ENCODE measurements at regions not wholly inside any gene's neighbourhood (a gene's known extent, or its start where the extent isn't known, plus 50 kb on each side); places are given as distances from the start of the nearest gene placed in this dataset.
"Not testable (repeated sequence)": the region's sequence is repeated elsewhere in the genome, so short reads cannot be mapped to it uniquely, and the experiment has no call there.

DNA sequence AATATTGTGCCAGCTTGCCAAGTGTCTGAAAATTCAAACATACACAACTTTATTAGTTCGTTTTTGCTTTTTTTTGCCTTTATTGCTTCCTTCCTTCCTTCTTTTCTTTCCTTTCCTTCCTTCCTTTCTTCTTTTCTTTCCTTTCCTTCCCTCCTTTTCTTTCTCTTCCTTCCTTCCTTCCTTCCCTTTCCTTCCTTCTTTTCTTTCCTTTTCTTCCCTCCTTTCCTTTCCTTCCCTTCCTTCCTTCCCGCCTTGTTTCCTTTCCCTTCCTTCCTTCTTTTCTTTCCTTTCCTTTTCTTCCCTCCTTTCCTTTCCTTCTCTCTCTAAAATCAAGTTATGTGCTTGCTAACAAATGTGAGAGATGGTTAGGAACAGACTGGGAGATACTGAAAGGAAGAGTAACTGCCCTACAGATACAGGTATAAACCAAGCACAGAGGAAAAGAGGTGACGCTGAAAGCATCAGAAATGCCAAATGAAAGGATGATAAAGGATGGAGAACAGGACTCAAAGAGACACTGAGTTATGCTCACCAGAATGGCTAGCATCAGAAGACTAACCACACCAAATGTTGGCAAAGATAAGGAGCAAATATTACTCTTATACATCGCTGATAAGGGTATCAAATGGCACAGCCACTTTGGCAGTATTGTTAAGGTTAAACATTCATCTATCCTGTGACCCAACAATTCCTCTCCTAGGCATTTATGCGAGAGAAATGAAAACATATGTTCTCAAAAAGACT lies 151.6 kb downstream of the MREG start:
- Histone ChIP-seq H3K36me3 (ENCODE audit: insufficient read depth, low read length) (no peaks in the 10 kb centered on the region), H3K27ac (ENCODE audit: low read length) (no peak overlapping the region), H3K4me2 (ENCODE audit: low read length) (no peak overlapping the region), H3K4me3 (ENCODE audit: low read length) (no peak overlapping the region), H3K9ac (ENCODE audit: low read length) (no peak overlapping the region), H3K79me2 (replicated peaks; ENCODE audit: insufficient read depth, low read length) (no peaks in the 10 kb centered on the region), H3F3A (ENCODE audit: insufficient read depth, low read length, poor library complexity, severe bottlenecking) (no peaks in the 10 kb centered on the region), H3K27me3 (ENCODE audit: insufficient read depth, low read depth, low read length) (no peaks in the 10 kb centered on the region), H4K20me1 (ENCODE audit: insufficient read depth) (no peaks in the 10 kb centered on the region), H3K9me2 (ENCODE audit: insufficient read depth, low read length) (no peaks in the 10 kb centered on the region), H3K9me3 (ENCODE audit: low read length) (no peaks in the 10 kb centered on the region), H2AFZ (ENCODE audit: low read depth, low read length) (no peak overlapping the region)
- TF ChIP-seq RAD21 (conservative IDR thresholded peaks at IDR 0.05) (no peak), EP300 (conservative IDR thresholded peaks at IDR 0.05; ENCODE audit: poor library complexity, severe bottlenecking) (no peak), SMC3 (conservative IDR thresholded peaks at IDR 0.05; ENCODE audit: poor library complexity) (no peak), MXI1 (conservative IDR thresholded peaks at IDR 0.05; ENCODE audit: poor library complexity, severe bottlenecking) (no peak), TAF1 (IDR thresholded peaks at IDR 0.05; ENCODE audit: low read depth) (no peak), POLR2AphosphoS5 (IDR thresholded peaks at IDR 0.05) (no peak), EZH2 (IDR thresholded peaks at IDR 0.05; ENCODE audit: borderline replicate concordance, insufficient read depth, low read length, poor library complexity, severe bottlenecking) (no peak)
- TF ChIP-seq, protein P1, sequence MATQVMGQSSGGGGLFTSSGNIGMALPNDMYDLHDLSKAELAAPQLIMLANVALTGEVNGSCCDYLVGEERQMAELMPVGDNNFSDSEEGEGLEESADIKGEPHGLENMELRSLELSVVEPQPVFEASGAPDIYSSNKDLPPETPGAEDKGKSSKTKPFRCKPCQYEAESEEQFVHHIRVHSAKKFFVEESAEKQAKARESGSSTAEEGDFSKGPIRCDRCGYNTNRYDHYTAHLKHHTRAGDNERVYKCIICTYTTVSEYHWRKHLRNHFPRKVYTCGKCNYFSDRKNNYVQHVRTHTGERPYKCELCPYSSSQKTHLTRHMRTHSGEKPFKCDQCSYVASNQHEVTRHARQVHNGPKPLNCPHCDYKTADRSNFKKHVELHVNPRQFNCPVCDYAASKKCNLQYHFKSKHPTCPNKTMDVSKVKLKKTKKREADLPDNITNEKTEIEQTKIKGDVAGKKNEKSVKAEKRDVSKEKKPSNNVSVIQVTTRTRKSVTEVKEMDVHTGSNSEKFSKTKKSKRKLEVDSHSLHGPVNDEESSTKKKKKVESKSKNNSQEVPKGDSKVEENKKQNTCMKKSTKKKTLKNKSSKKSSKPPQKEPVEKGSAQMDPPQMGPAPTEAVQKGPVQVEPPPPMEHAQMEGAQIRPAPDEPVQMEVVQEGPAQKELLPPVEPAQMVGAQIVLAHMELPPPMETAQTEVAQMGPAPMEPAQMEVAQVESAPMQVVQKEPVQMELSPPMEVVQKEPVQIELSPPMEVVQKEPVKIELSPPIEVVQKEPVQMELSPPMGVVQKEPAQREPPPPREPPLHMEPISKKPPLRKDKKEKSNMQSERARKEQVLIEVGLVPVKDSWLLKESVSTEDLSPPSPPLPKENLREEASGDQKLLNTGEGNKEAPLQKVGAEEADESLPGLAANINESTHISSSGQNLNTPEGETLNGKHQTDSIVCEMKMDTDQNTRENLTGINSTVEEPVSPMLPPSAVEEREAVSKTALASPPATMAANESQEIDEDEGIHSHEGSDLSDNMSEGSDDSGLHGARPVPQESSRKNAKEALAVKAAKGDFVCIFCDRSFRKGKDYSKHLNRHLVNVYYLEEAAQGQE (IDR thresholded peaks at IDR 0.05; ENCODE audit: borderline replicate concordance), result no peak
- TF ChIP-seq, protein P2, sequence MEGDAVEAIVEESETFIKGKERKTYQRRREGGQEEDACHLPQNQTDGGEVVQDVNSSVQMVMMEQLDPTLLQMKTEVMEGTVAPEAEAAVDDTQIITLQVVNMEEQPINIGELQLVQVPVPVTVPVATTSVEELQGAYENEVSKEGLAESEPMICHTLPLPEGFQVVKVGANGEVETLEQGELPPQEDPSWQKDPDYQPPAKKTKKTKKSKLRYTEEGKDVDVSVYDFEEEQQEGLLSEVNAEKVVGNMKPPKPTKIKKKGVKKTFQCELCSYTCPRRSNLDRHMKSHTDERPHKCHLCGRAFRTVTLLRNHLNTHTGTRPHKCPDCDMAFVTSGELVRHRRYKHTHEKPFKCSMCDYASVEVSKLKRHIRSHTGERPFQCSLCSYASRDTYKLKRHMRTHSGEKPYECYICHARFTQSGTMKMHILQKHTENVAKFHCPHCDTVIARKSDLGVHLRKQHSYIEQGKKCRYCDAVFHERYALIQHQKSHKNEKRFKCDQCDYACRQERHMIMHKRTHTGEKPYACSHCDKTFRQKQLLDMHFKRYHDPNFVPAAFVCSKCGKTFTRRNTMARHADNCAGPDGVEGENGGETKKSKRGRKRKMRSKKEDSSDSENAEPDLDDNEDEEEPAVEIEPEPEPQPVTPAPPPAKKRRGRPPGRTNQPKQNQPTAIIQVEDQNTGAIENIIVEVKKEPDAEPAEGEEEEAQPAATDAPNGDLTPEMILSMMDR (IDR thresholded peaks at IDR 0.05; ENCODE audit: poor library complexity, severe bottlenecking), result no peak

DNA sequence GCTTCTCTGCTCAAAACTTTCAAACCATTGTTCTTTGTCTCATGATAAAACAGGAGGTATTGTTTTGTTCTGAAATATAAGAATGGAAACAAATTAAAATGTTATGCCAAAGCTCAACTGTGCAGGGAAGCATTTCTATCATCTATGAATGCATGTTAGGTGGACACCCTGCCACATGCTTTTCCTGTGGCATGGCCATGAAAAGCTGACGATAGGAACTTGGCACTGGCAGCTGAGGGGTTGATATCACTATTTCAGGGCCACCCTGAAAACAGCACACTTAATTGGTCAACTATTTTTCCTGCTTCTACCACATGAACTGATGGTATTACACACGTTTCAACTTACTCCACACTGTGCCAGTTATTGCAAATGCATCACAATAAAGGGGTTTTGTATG lies 157.3 kb downstream of the MREG start:
- no peak overlapping the region for H3K4me2 ChIP-seq (ENCODE audit: low read length)
- no peak overlapping the region for H3K27ac ChIP-seq (ENCODE audit: low read length)
- no peaks in the 10 kb centered on the region for H4K20me1 ChIP-seq (ENCODE audit: insufficient read depth)
- peaks cover 3% of the 10 kb centered on the region for H3K9me3 ChIP-seq (ENCODE audit: low read length)
- H2AFZ ChIP-seq (ENCODE audit: low read depth, low read length), result no peak overlapping the region
- no peaks in the 10 kb centered on the region for H3K36me3 ChIP-seq (ENCODE audit: insufficient read depth, low read length)
- H3F3A ChIP-seq (ENCODE audit: insufficient read depth, low read length, poor library complexity, severe bottlenecking), result no peaks in the 10 kb centered on the region
- H3K27me3 ChIP-seq (ENCODE audit: insufficient read depth, low read depth, low read length), result no peaks in the 10 kb centered on the region
- H3K4me3 ChIP-seq (ENCODE audit: low read length), result no peak overlapping the region
- no peak overlapping the region for H3K9ac ChIP-seq (ENCODE audit: low read length)
- H3K9me2 ChIP-seq (ENCODE audit: insufficient read depth, low read length), result no peaks in the 10 kb centered on the region
- TF ChIP-seq POLR2AphosphoS5 (IDR thresholded peaks at IDR 0.05) (no peak), EZH2 (IDR thresholded peaks at IDR 0.05; ENCODE audit: borderline replicate concordance, insufficient read depth, low read length, poor library complexity, severe bottlenecking) (no peak), TAF1 (IDR thresholded peaks at IDR 0.05; ENCODE audit: low read depth) (no peak)
- H3K79me2 ChIP-seq (replicated peaks; ENCODE audit: insufficient read depth, low read length), result no peaks in the 10 kb centered on the region

DNA sequence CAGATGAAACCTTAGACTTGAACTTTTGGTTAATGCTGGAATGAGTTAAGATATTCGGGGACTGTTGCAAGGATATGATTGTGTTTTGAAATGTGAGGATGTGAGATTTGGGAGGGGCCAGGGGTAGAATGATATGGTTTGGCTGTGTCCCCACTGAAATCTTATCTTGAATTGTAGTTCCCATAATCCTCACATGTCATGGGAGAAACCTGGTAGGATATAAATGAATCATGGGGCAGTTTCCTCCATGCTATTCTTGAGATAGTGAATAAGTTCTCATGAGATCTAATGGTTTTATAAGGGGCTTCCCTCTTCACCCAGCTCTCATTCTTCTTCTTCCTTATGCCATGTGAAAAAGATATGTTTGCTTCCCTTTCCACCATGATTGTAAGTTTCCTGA lies 158.0 kb downstream of the MREG start:
- H3F3A ChIP-seq (ENCODE audit: insufficient read depth, low read length, poor library complexity, severe bottlenecking); H3K9me3 ChIP-seq (ENCODE audit: low read length); H3K79me2 ChIP-seq (replicated peaks; ENCODE audit: insufficient read depth, low read length); H3K9ac ChIP-seq (ENCODE audit: low read length); H3K36me3 ChIP-seq (ENCODE audit: insufficient read depth, low read length); H3K4me3 ChIP-seq (ENCODE audit: low read length); H3K27ac ChIP-seq (ENCODE audit: low read length); H3K27me3 ChIP-seq (ENCODE audit: insufficient read depth, low read depth, low read length); H2AFZ ChIP-seq (ENCODE audit: low read depth, low read length); H3K4me2 ChIP-seq (ENCODE audit: low read length); H3K9me2 ChIP-seq (ENCODE audit: insufficient read depth, low read length); H4K20me1 ChIP-seq (ENCODE audit: insufficient read depth): not testable (repeated sequence)

All from neural cell (in vitro differentiated cells).